ENCODE measurements at regions not wholly inside any gene's neighbourhood (a gene's known extent, or its start where the extent isn't known, plus 50 kb on each side); places are given as distances from the start of the nearest gene placed in this dataset.

DNA sequence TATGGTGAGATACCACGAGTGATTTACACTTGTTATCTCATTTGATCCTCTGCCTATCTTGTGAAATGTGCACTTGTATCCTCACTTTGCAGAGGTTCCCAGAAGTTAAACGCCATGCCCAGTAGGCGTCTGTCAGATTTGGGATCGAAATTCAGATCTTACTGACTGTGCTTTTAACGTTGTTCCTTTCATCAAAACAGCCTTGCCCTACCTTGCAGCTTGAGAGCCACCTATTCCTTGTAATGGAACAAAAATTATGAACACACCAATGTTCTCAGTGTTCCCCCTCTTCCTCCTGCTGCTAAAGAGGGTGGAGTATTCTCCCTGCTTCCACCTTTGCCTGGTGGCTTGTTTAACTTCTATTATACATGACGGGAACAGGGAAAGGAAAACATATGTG is 257.0 kb downstream of the MSX2 start:
- TF ChIP-seq EZH2phosphoT487 (IDR thresholded peaks at IDR 0.05; ENCODE audit: borderline replicate concordance, low read length): no peak
- TF ChIP-seq, protein P1, sequence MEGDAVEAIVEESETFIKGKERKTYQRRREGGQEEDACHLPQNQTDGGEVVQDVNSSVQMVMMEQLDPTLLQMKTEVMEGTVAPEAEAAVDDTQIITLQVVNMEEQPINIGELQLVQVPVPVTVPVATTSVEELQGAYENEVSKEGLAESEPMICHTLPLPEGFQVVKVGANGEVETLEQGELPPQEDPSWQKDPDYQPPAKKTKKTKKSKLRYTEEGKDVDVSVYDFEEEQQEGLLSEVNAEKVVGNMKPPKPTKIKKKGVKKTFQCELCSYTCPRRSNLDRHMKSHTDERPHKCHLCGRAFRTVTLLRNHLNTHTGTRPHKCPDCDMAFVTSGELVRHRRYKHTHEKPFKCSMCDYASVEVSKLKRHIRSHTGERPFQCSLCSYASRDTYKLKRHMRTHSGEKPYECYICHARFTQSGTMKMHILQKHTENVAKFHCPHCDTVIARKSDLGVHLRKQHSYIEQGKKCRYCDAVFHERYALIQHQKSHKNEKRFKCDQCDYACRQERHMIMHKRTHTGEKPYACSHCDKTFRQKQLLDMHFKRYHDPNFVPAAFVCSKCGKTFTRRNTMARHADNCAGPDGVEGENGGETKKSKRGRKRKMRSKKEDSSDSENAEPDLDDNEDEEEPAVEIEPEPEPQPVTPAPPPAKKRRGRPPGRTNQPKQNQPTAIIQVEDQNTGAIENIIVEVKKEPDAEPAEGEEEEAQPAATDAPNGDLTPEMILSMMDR (IDR thresholded peaks at IDR 0.05; ENCODE audit: low read depth, low read length, poor library complexity, severe bottlenecking): no peak
- H3F3A ChIP-seq (ENCODE audit: control insufficient read depth, insufficient read depth): no peaks in the 10 kb centered on the region
- H3K79me2 ChIP-seq (ENCODE audit: control insufficient read depth, low read length): no peaks in the 10 kb centered on the region
- no peaks in the 10 kb centered on the region for H4K20me1 ChIP-seq (ENCODE audit: control insufficient read depth, insufficient read depth, low read depth, low read length)
- H3K9me3 ChIP-seq (ENCODE audit: control insufficient read depth, insufficient read depth, low read length): no peaks in the 10 kb centered on the region
- no peaks in the 10 kb centered on the region for H3K36me3 ChIP-seq (ENCODE audit: control insufficient read depth, low read length)
- no peak overlapping the region for H3K4me2 ChIP-seq (ENCODE audit: low read length)
- no peaks in the 10 kb centered on the region for H3K4me1 ChIP-seq (ENCODE audit: control insufficient read depth, low read length)
- H3K4me3 ChIP-seq (ENCODE audit: low read length): no peak overlapping the region
- no peaks in the 10 kb centered on the region for H3K27me3 ChIP-seq (ENCODE audit: control insufficient read depth, low read length)
- no peaks in the 10 kb centered on the region for H3K9me2 ChIP-seq (replicated peaks; ENCODE audit: control insufficient read depth, low read length)
- no peak overlapping the region for H3K27ac ChIP-seq (ENCODE audit: low read depth, low read length)

GRCh38 chr5:174980952-174981351 is 256.6 kb downstream of the MSX2 start:
- no peak overlapping the region for H3K4me3 ChIP-seq (ENCODE audit: low read length)
- no peak overlapping the region for H3K27ac ChIP-seq (ENCODE audit: low read depth, low read length)
- no peaks in the 10 kb centered on the region for H3K36me3 ChIP-seq (ENCODE audit: control insufficient read depth, low read length)
- H3K9me2 ChIP-seq (replicated peaks; ENCODE audit: control insufficient read depth, low read length): no peaks in the 10 kb centered on the region
- H3K4me1 ChIP-seq (ENCODE audit: control insufficient read depth, low read length): no peaks in the 10 kb centered on the region
- TF ChIP-seq EZH2phosphoT487 (IDR thresholded peaks at IDR 0.05; ENCODE audit: borderline replicate concordance, low read length): no peak
- TF ChIP-seq, protein P1 (IDR thresholded peaks at IDR 0.05; ENCODE audit: low read depth, low read length, poor library complexity, severe bottlenecking): no peak
- H3K27me3 ChIP-seq (ENCODE audit: control insufficient read depth, low read length): no peaks in the 10 kb centered on the region
- no peaks in the 10 kb centered on the region for H3K9me3 ChIP-seq (ENCODE audit: control insufficient read depth, insufficient read depth, low read length)
- no peaks in the 10 kb centered on the region for H3F3A ChIP-seq (ENCODE audit: control insufficient read depth, insufficient read depth)
- H4K20me1 ChIP-seq (ENCODE audit: control insufficient read depth, insufficient read depth, low read depth, low read length): no peaks in the 10 kb centered on the region
- H3K79me2 ChIP-seq (ENCODE audit: control insufficient read depth, low read length): no peaks in the 10 kb centered on the region
- no peak overlapping the region for H3K4me2 ChIP-seq (ENCODE audit: low read length)

DNA sequence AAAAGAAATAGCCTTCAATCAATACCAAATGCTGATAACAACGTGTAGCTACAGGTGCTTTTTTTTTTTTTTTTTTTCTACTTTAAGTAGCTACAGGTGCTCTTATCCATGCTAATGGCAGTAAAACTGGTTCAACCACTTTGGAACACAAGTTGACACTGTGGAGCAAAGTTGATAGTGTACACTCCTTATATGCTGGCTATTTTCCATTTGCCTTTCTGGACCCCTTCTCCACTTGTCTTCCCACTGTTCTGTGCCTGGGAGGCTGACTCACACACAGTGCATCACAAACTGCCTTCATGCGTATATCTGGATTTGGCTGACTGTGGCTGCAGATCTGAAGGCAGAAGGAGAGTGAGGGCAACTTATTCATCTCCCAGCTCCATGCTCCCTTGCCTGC is 247.9 kb downstream of the MSX2 start:
- TF ChIP-seq, protein P1 (IDR thresholded peaks at IDR 0.05; ENCODE audit: low read depth, low read length, poor library complexity, severe bottlenecking): no peak
- TF ChIP-seq EZH2phosphoT487 (IDR thresholded peaks at IDR 0.05; ENCODE audit: borderline replicate concordance, low read length): no peak
- no peaks in the 10 kb centered on the region for H3F3A ChIP-seq (ENCODE audit: control insufficient read depth, insufficient read depth)
- H3K27me3 ChIP-seq (ENCODE audit: control insufficient read depth, low read length): no peaks in the 10 kb centered on the region
- no peak overlapping the region for H3K4me3 ChIP-seq (ENCODE audit: low read length)
- no peak overlapping the region for H3K4me2 ChIP-seq (ENCODE audit: low read length)
- H3K27ac ChIP-seq (ENCODE audit: low read depth, low read length): no peak overlapping the region
- no peaks in the 10 kb centered on the region for H4K20me1 ChIP-seq (ENCODE audit: control insufficient read depth, insufficient read depth, low read depth, low read length)
- no peaks in the 10 kb centered on the region for H3K9me3 ChIP-seq (ENCODE audit: control insufficient read depth, insufficient read depth, low read length)
- H3K9me2 ChIP-seq (replicated peaks; ENCODE audit: control insufficient read depth, low read length): no peaks in the 10 kb centered on the region
- H3K36me3 ChIP-seq (ENCODE audit: control insufficient read depth, low read length): no peaks in the 10 kb centered on the region
- no peaks in the 10 kb centered on the region for H3K79me2 ChIP-seq (ENCODE audit: control insufficient read depth, low read length)
- H3K4me1 ChIP-seq (ENCODE audit: control insufficient read depth, low read length): no peaks in the 10 kb centered on the region

- H3K9me2 ChIP-seq (replicated peaks; ENCODE audit: control insufficient read depth, low read length): no peaks in the 10 kb centered on the region
- no peak overlapping the region for H3K4me2 ChIP-seq (ENCODE audit: low read length)
- no peaks in the 10 kb centered on the region for H3K4me1 ChIP-seq (ENCODE audit: control insufficient read depth, low read length)
- no peaks in the 10 kb centered on the region for H3K36me3 ChIP-seq (ENCODE audit: control insufficient read depth, low read length)
- no peaks in the 10 kb centered on the region for H3F3A ChIP-seq (ENCODE audit: control insufficient read depth, insufficient read depth)
- H3K9me3 ChIP-seq (ENCODE audit: control insufficient read depth, insufficient read depth, low read length): peaks cover 5% of the 10 kb centered on the region; the same call in 1 of the 2 replicates
- H3K4me3 ChIP-seq (ENCODE audit: low read length): no peak overlapping the region
- H3K79me2 ChIP-seq (ENCODE audit: control insufficient read depth, low read length): no peaks in the 10 kb centered on the region
- no peaks in the 10 kb centered on the region for H4K20me1 ChIP-seq (ENCODE audit: control insufficient read depth, insufficient read depth, low read depth, low read length)
- H3K27ac ChIP-seq (ENCODE audit: low read depth, low read length): no peak overlapping the region
- no peaks in the 10 kb centered on the region for H3K27me3 ChIP-seq (ENCODE audit: control insufficient read depth, low read length)
- no peak for TF ChIP-seq EZH2phosphoT487 (IDR thresholded peaks at IDR 0.05; ENCODE audit: borderline replicate concordance, low read length)
- TF ChIP-seq, protein P1 (IDR thresholded peaks at IDR 0.05; ENCODE audit: low read depth, low read length, poor library complexity, severe bottlenecking): no peak
Observed at GRCh38 chr5:174971210-174971609, 246.8 kb downstream of the MSX2 start.

All from DOHH2 (cell line).